SK-N-SH treated with all-trans-retinoic acid at 6 μM for 48 hours (cell line): ENCODE measurements at regions not wholly inside any gene's neighbourhood (a gene's known extent, or its start where the extent isn't known, plus 50 kb on each side); places are given as distances from the start of the nearest gene placed in this dataset.

Experiments used
- ATAC-seq: fragments of 200-7000 bp; cut with Tn5 transposase; 3 replicates; pipeline ENCODE4 v1.9.1; 2020; ENCODE audit warnings: mild to moderate bottlenecking, moderate library complexity
- ARNTL ChIP-seq: fragments of 450-650 bp; formaldehyde crosslinking; IDR thresholded peaks from 2 replicates; pipeline ENCODE4 v1.5.0; 2020; ENCODE audit warnings: low read depth, mild to moderate bottlenecking, moderate library complexity, borderline replicate concordance
- CSDC2 ChIP-seq: fragments of 250-450 bp; sonication (Bioruptor Pico); IDR thresholded peaks from 2 replicates; pipeline ENCODE4 v1.5.0; 2020; ENCODE audit warnings: mild to moderate bottlenecking, moderate library complexity
- ESRRG ChIP-seq: fragments of 250-450 bp; sonication (Bioruptor Pico); IDR thresholded peaks from 2 replicates; pipeline ENCODE4 v1.6.1; 2021; ENCODE audit warnings: mild to moderate bottlenecking
- GLIS3 ChIP-seq: fragments of 250-450 bp; sonication (Bioruptor Pico); IDR thresholded peaks from 2 replicates; pipeline ENCODE4 v1.5.0; 2020; ENCODE audit warnings: mild to moderate bottlenecking, moderate library complexity
- ISL1 ChIP-seq: fragments of 250-450 bp; sonication (Bioruptor Pico); IDR thresholded peaks from 2 replicates; pipeline ENCODE4 v2.1.2; 2022; ENCODE audit warnings: mild to moderate bottlenecking, moderate library complexity
- OSR1 ChIP-seq: fragments of 250-450 bp; sonication (Bioruptor Pico); IDR thresholded peaks from 2 replicates; pipeline ENCODE4 v1.8.0; 2022; ENCODE audit warnings: moderate library complexity, mild to moderate bottlenecking, inconsistent platforms
- PPARA ChIP-seq: fragments of 250-450 bp; sonication (Bioruptor Pico); IDR thresholded peaks from 2 replicates; pipeline ENCODE4 v1.5.0; 2020; ENCODE audit warnings: mild to moderate bottlenecking, borderline replicate concordance
- RARB ChIP-seq: fragments of 250-450 bp; sonication (Bioruptor Pico); IDR thresholded peaks from 2 replicates; pipeline ENCODE4 v1.8.0; 2021; ENCODE audit warnings: mild to moderate bottlenecking, moderate library complexity
- TCF4 ChIP-seq: fragments of 250-450 bp; sonication (Bioruptor Pico); IDR thresholded peaks from 2 replicates; pipeline ENCODE4 v1.8.0; 2021; ENCODE audit warnings: mild to moderate bottlenecking, moderate library complexity, borderline replicate concordance
- TOX ChIP-seq: fragments of 250-450 bp; sonication (Bioruptor Pico); IDR thresholded peaks from 2 replicates; pipeline ENCODE4 v1.8.0; 2021; ENCODE audit warnings: mild to moderate bottlenecking, moderate library complexity, borderline replicate concordance
- ZC3H10 ChIP-seq: fragments of 250-450 bp; sonication (Bioruptor Pico); IDR thresholded peaks from 2 replicates; pipeline ENCODE4 v1.5.1; 2021; ENCODE audit warnings: mild to moderate bottlenecking, moderate library complexity
- ZFP3 ChIP-seq: fragments of 250-450 bp; sonication (Bioruptor Pico); IDR thresholded peaks from 2 replicates; pipeline ENCODE4 v1.5.0; 2020; ENCODE audit warnings: mild to moderate bottlenecking, moderate library complexity
- ZFP30 ChIP-seq: fragments of 450-650 bp; formaldehyde crosslinking; IDR thresholded peaks from 2 replicates; pipeline ENCODE4 v1.5.0; 2022; ENCODE audit warnings: mild to moderate bottlenecking, moderate library complexity
- ZNF565 ChIP-seq: fragments of 450-650 bp; formaldehyde crosslinking; conservative IDR thresholded peaks from 2 replicates; pipeline ENCODE4 v1.5.0; 2020; ENCODE audit warnings: low read depth, mild to moderate bottlenecking, moderate library complexity
- ZNF70 ChIP-seq: fragments of 450-650 bp; formaldehyde crosslinking; IDR thresholded peaks from 2 replicates; pipeline ENCODE4 v1.5.0; 2020; ENCODE audit warnings: mild to moderate bottlenecking, moderate library complexity
- ZNF8 ChIP-seq: fragments of 450-650 bp; formaldehyde crosslinking; IDR thresholded peaks from 2 replicates; pipeline ENCODE4 v1.5.0; 2020; ENCODE audit warnings: mild to moderate bottlenecking, moderate library complexity
- TF ChIP-seq, protein P1 (sequence below): fragments of 250-450 bp; sonication (Bioruptor Pico); IDR thresholded peaks from 2 replicates; pipeline ENCODE4 v1.5.1; 2021; ENCODE audit warnings: mild to moderate bottlenecking, moderate library complexity
- TF ChIP-seq, protein P2 (sequence below): fragments of 250-450 bp; sonication (Bioruptor Pico); IDR thresholded peaks from 2 replicates; pipeline ENCODE4 v1.5.1; 2020; ENCODE audit warnings: low read depth, mild to moderate bottlenecking, moderate library complexity
- TF ChIP-seq, protein P3 (sequence below): fragments of 250-450 bp; sonication (Bioruptor Pico); IDR thresholded peaks from 2 replicates; pipeline ENCODE4 v1.5.0; 2020; ENCODE audit warnings: mild to moderate bottlenecking, moderate library complexity

DNA sequence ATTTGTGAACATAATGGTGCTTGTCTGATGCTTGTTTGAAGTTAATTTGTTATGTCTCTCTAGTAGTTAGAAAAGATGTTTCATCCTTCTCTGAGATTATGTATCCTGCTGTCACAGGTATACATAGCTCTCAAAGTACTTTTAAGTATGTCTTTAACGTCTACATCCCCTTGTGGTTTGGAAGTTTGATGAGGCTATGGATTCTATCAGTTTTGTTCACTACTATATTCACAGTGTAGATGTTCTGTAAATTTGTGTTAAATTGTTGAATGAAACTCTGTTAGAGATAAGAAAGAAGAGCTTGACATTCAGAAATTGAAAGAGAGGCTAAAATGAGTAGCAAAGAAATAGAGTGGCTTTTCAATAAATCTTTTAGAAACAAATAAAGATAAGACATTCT is 304.6 kb upstream of the MIR17HG start (continued):
- TF ChIP-seq ZFP30 (CRISPR knock-in tag) (no peak), TOX (CRISPR knock-in tag) (no peak)

DNA sequence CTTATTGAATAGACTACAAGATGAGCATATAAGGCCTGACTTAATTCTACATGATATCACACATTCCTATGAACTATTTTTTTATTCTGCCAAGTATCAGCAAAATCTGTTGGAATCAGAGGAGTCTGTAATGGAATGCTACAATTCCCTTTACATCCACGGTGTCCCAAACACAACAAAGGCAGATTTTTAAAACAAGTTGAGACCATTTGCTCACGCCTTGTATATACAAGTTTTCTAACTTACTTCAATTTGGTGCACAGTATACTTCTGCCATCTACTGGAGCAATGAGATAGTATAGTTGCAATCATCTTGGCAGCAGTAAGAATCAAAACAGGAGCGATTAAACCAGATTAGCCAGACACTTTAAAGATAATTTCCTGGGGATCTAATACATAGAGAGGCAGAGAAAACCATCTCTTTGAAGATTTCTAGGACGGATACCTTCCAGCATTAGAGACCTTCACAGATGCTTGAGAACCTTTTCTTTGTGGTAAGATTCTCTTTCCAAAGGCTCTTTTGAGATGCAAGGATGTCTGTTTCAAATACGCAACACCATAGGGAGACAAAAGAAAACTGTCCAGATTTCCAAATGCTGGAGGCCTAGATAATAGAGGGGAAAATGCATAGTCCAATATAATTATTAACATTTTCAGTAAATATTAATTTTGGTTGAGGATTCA is 302.0 kb upstream of the MIR17HG start:
- peak; percentile 93 for ATAC-seq

DNA sequence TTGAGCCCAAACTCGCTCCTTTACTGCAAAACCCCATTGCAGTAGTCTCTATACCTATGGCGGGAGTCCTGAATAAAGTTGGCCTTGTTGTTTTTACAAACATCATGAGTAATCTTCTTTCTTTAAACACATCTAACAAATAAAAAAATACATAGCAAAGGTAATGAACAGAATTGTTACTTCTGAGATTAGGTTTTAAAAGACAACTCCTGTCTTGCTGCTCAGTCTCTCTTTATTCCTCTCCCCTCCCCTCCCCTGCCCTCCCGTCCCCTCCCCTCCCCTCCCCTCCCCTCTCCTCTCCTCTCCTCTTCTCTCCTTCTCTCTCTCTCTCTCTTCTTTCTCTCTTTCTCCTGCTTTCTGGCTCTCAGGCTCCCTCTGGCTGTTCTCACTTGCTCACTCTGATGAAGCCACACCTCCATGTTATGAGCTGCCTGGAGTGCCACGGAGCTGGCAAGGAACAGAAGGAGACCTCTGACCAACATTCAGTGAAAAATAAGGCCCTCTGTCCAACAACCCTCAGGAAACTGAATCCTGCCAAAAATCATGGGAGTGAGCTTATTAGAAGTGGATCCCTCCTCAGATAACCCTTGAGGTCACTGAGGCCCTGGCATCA is 300.7 kb upstream of the MIR17HG start:
- TF ChIP-seq, protein P1, sequence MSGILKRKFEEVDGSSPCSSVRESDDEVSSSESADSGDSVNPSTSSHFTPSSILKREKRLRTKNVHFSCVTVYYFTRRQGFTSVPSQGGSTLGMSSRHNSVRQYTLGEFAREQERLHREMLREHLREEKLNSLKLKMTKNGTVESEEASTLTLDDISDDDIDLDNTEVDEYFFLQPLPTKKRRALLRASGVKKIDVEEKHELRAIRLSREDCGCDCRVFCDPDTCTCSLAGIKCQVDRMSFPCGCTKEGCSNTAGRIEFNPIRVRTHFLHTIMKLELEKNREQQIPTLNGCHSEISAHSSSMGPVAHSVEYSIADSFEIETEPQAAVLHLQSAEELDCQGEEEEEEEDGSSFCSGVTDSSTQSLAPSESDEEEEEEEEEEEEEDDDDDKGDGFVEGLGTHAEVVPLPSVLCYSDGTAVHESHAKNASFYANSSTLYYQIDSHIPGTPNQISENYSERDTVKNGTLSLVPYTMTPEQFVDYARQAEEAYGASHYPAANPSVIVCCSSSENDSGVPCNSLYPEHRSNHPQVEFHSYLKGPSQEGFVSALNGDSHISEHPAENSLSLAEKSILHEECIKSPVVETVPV: no peak
- TF ChIP-seq ZC3H10 (CRISPR knock-in tag) (no peak), ZNF70 (CRISPR knock-in tag) (no peak), ZFP3 (CRISPR knock-in tag) (0 out of 2 replicates have a peak, but pooled peaks have one; percentile 62)
- TF ChIP-seq, all 23 proteins: peak for 1
- ATAC-seq: peak; percentile 79

More for the DNA sequence above, 302.0 kb upstream of the MIR17HG start:
- no peak for TF ChIP-seq ZFP3 (CRISPR knock-in tag)
- TF ChIP-seq, protein P2, sequence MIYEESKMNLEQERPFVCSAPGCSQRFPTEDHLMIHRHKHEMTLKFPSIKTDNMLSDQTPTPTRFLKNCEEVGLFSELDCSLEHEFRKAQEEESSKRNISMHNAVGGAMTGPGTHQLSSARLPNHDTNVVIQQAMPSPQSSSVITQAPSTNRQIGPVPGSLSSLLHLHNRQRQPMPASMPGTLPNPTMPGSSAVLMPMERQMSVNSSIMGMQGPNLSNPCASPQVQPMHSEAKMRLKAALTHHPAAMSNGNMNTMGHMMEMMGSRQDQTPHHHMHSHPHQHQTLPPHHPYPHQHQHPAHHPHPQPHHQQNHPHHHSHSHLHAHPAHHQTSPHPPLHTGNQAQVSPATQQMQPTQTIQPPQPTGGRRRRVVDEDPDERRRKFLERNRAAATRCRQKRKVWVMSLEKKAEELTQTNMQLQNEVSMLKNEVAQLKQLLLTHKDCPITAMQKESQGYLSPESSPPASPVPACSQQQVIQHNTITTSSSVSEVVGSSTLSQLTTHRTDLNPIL (CRISPR knock-in tag): no peak
- no peak for TF ChIP-seq ZFP30 (CRISPR knock-in tag)
- no peak for TF ChIP-seq PPARA (CRISPR knock-in tag)
- no peak for TF ChIP-seq ISL1 (CRISPR knock-in tag)
- no peak for TF ChIP-seq ZC3H10 (CRISPR knock-in tag)
- no peak for TF ChIP-seq ARNTL (CRISPR knock-in tag)
- TF ChIP-seq ZNF565 (CRISPR knock-in tag): no peak
- TF ChIP-seq GLIS3: no peak
- TF ChIP-seq ZNF8: no peak
- TF ChIP-seq, protein P3, sequence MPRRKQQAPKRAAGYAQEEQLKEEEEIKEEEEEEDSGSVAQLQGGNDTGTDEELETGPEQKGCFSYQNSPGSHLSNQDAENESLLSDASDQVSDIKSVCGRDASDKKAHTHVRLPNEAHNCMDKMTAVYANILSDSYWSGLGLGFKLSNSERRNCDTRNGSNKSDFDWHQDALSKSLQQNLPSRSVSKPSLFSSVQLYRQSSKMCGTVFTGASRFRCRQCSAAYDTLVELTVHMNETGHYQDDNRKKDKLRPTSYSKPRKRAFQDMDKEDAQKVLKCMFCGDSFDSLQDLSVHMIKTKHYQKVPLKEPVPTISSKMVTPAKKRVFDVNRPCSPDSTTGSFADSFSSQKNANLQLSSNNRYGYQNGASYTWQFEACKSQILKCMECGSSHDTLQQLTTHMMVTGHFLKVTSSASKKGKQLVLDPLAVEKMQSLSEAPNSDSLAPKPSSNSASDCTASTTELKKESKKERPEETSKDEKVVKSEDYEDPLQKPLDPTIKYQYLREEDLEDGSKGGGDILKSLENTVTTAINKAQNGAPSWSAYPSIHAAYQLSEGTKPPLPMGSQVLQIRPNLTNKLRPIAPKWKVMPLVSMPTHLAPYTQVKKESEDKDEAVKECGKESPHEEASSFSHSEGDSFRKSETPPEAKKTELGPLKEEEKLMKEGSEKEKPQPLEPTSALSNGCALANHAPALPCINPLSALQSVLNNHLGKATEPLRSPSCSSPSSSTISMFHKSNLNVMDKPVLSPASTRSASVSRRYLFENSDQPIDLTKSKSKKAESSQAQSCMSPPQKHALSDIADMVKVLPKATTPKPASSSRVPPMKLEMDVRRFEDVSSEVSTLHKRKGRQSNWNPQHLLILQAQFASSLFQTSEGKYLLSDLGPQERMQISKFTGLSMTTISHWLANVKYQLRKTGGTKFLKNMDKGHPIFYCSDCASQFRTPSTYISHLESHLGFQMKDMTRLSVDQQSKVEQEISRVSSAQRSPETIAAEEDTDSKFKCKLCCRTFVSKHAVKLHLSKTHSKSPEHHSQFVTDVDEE (CRISPR knock-in tag): no peak
- no peak for TF ChIP-seq CSDC2

DNA sequence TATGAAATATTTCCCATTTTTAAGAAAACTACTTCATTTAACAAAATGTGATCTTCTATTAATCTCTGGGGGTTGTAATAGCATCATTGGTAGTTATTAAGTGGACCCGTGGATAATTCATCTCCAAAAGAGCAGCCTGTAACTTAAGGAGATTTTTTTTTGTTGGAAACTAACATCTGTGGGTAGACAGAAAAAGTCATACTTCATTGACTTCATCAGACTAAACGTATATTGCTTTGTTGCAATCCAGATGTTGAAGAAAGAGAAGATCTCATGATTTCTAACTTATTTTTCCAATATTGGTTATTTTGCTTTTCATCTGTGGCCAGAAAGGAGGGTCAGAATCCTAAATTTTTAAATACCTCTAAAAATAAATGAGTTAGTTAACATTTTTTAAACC is 296.5 kb upstream of the MIR17HG start:
- TF ChIP-seq ZNF70 (CRISPR knock-in tag) (no peak), GLIS3 (no peak), TOX (CRISPR knock-in tag) (no peak), ZFP3 (CRISPR knock-in tag) (no peak), ZNF8 (no peak), CSDC2 (no peak), RARB (CRISPR knock-in tag) (no peak), TCF4 (CRISPR knock-in tag) (no peak), OSR1 (CRISPR knock-in tag) (no peak), ZFP30 (CRISPR knock-in tag) (no peak), ZC3H10 (CRISPR knock-in tag) (no peak), ARNTL (CRISPR knock-in tag) (no peak), ESRRG (CRISPR knock-in tag) (no peak)
- TF ChIP-seq, protein P3 (CRISPR knock-in tag): no peak
- TF ChIP-seq, protein P2 (CRISPR knock-in tag): no peak
- no peak for ATAC-seq
